ENCODE measurements at regions not wholly inside any gene's neighbourhood (a gene's known extent, or its start where the extent isn't known, plus 50 kb on each side); places are given as distances from the start of the nearest gene placed in this dataset.

DNA sequence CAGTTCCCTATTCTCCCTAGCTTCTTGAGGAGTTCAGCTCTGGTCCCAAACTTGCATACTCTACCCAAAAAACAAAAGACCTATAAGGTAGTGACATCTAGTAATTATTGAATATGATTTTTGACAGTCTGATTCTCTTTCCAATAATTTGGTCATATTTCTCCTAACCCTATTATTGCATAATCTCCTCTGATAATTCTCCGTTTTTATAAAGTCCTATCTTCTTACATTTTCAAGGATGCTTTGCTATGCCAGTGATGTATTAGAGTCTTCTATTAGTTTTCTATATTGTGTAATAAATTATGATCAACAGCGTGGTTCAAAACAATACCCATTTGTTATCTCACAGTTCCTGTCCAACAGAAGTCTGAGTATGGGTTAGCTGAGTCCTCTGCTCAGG lies 426.3 kb downstream of the BCL11A start:
- CTCF ChIA-PET, result no interaction called here
- Histone ChIP-seq H3K27me3 (ENCODE audit: control insufficient read depth, insufficient read depth, low read length) (no peaks in the 10 kb centered on the region), H3K27ac (ENCODE audit: low read length) (no peak overlapping the region), H3K4me3 (ENCODE audit: low read depth in 2 of 2, low read length in 2 of 2) (no peak overlapping the region), H3K36me3 (ENCODE audit: control insufficient read depth, insufficient read depth, low read length) (no peaks in the 10 kb centered on the region), H3K4me1 (ENCODE audit: control insufficient read depth, insufficient read depth, low read length) (no peaks in the 10 kb centered on the region), H3K9me3 (ENCODE audit: control insufficient read depth, insufficient read depth, low read depth, low read length) (no peaks in the 10 kb centered on the region)
- intact Hi-C loops (cut with micrococcal nuclease; ENCODE audit: unreplicated experiment), result no loop called here
- POLR2A ChIA-PET, result no interaction called here
- in situ Hi-C loops (cut with HindIII; ENCODE audit: low pct_unique_long_range_greater_than_20kb, low sequenced_read_pairs), result no loop called here
- no TSS peak for BruUV-seq (replicated peaks)
- no peak for ATAC-seq
- TF ChIP-seq POLR2AphosphoS5 (IDR thresholded peaks at IDR 0.05; ENCODE audit: low read depth, low read length) (no peak), TCF7L2 (IDR thresholded peaks at IDR 0.05; ENCODE audit: low read depth, low read length) (no peak), SIN3A (IDR thresholded peaks at IDR 0.05; ENCODE audit: borderline replicate concordance, insufficient read depth, low read depth, low read length) (no peak), REST (IDR thresholded peaks at IDR 0.05; ENCODE audit: insufficient read depth in 1 of 2, low read depth in 2 of 2, low read length in 1 of 2) (no peak)
- TF ChIP-seq, protein P1, sequence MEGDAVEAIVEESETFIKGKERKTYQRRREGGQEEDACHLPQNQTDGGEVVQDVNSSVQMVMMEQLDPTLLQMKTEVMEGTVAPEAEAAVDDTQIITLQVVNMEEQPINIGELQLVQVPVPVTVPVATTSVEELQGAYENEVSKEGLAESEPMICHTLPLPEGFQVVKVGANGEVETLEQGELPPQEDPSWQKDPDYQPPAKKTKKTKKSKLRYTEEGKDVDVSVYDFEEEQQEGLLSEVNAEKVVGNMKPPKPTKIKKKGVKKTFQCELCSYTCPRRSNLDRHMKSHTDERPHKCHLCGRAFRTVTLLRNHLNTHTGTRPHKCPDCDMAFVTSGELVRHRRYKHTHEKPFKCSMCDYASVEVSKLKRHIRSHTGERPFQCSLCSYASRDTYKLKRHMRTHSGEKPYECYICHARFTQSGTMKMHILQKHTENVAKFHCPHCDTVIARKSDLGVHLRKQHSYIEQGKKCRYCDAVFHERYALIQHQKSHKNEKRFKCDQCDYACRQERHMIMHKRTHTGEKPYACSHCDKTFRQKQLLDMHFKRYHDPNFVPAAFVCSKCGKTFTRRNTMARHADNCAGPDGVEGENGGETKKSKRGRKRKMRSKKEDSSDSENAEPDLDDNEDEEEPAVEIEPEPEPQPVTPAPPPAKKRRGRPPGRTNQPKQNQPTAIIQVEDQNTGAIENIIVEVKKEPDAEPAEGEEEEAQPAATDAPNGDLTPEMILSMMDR (IDR thresholded peaks at IDR 0.05), result no peak
- no peak for DNase-seq (ENCODE audit: low read depth, low spot score)

DNA sequence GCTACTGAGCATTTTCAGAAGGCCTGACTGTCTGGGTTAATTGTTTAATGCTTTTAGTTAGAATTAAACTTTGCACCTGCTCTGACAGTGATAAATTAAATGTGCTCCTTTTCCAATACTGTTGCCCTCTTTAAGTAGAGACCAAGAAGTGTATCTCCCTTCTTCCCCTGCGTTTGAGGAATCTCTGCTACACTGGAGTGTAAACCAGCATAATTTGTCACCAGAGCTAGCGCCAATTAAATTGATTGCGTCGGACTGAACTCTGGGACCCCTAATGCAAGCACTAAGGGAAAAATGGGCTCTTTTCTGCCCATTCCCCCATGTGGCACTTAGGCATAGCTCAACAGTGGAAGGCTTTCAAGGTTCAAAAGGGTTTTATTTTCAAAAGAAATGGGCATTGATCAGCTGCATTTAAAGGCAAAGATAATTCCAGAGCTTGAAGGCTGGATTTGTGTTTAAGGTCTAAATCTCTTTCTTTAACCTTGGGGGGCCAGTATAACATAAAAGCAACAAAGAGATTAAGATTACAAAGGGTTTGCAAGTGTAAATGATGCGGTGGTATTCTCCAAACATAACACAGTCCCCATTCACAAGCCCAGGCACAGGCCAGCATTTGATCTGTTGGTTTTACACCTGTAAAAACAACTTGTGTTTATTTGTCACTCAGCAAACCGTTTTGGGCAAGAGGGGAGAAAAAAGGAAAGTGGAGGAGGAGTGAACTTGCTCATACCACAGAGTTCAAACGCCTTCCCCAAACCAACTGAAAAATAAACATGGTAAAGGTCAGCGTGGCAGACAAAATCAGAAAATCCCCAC lies 427.6 kb downstream of the BCL11A start:
- H3K4me1 ChIP-seq (ENCODE audit: control insufficient read depth, insufficient read depth, low read length), result no peaks in the 10 kb centered on the region
- BruUV-seq (replicated peaks), result no TSS peak
- H3K36me3 ChIP-seq (ENCODE audit: control insufficient read depth, insufficient read depth, low read length), result no peaks in the 10 kb centered on the region
- no peak overlapping the region for H3K27ac ChIP-seq (ENCODE audit: low read length)
- no peaks in the 10 kb centered on the region for H3K27me3 ChIP-seq (ENCODE audit: control insufficient read depth, insufficient read depth, low read length)
- in situ Hi-C loops (cut with HindIII; ENCODE audit: low pct_unique_long_range_greater_than_20kb, low sequenced_read_pairs), result no loop called here
- CTCF ChIA-PET, result no interaction called here
- no peak for TF ChIP-seq REST (IDR thresholded peaks at IDR 0.05; ENCODE audit: insufficient read depth in 1 of 2, low read depth in 2 of 2, low read length in 1 of 2)
- no peak for TF ChIP-seq POLR2AphosphoS5 (IDR thresholded peaks at IDR 0.05; ENCODE audit: low read depth, low read length)
- TF ChIP-seq, protein P1 (IDR thresholded peaks at IDR 0.05), result no peak
- TF ChIP-seq SIN3A (IDR thresholded peaks at IDR 0.05; ENCODE audit: borderline replicate concordance, insufficient read depth, low read depth, low read length), result no peak
- no peak for TF ChIP-seq TCF7L2 (IDR thresholded peaks at IDR 0.05; ENCODE audit: low read depth, low read length)
- POLR2A ChIA-PET, result no interaction called here
- DNase-seq (ENCODE audit: low read depth, low spot score) (no peak), ATAC-seq (no peak)
- H3K9me3 ChIP-seq (ENCODE audit: control insufficient read depth, insufficient read depth, low read depth, low read length), result no peaks in the 10 kb centered on the region
- intact Hi-C loops (cut with micrococcal nuclease; ENCODE audit: unreplicated experiment), result no loop called here
- H3K4me3 ChIP-seq (ENCODE audit: low read depth in 2 of 2, low read length in 2 of 2), result no peak overlapping the region
